IMR-90 (cell line): ENCODE measurements at regions not wholly inside any gene's neighbourhood (a gene's known extent, or its start where the extent isn't known, plus 50 kb on each side); places are given as distances from the start of the nearest gene placed in this dataset.

Experiments
- ATAC-seq: fragments of 200-7000 bp; cut with Tn5 transposase; 2 replicates; pipeline ENCODE4 v1.9.1; 2020; ENCODE audit warnings: low read depth, mild to moderate bottlenecking, moderate library complexity
- BruUV-seq: library from RNA; stranded (reverse); fragments of 400-500 nt; replicated peaks from 2 replicates; lab custom pipeline; 2021; lab: Mats Ljungman, UMichigan
- CTCF ChIA-PET: fragments of 300-600 bp; formaldehyde crosslinking; extraction: SDS; loops from one replicate; lab custom pipeline; 2021; ENCODE audit warnings: antibody characterized with exemption; lab: Yijun Ruan, JAX
- POLR2A ChIA-PET: fragments of 300-600 bp; sonication (Branson Sonifier 250); formaldehyde crosslinking; loops from one replicate; lab custom pipeline; 2022; ENCODE audit warnings: antibody characterized with exemption; ENCODE audit not compliant: unreplicated experiment; lab: Charles Lee
- DNase-seq: peaks from one replicate; pipeline ENCODE4 v3.0.0; 2013
- H2AFZ ChIP-seq: replicated peaks from 2 replicates; pipeline ENCODE3; 2013; ENCODE audit warnings: low read length, mild to moderate bottlenecking; ENCODE audit not compliant: poor library complexity
- H2AK5ac ChIP-seq: 2 replicates; pipeline ENCODE4 v1.6.1; 2013; ENCODE audit warnings: low read depth, low read length, inconsistent platforms
- H2AK9ac ChIP-seq: replicated peaks from 2 replicates; pipeline ENCODE3; 2013; ENCODE audit warnings: mild to moderate bottlenecking, low read depth, low read length, moderate library complexity; ENCODE audit not compliant: poor library complexity
- H2BK120ac ChIP-seq: 2 replicates; pipeline ENCODE4 v1.6.1; 2013; ENCODE audit warnings: low read depth, low read length, inconsistent platforms
- H2BK15ac ChIP-seq: 3 replicates; pipeline ENCODE4 v1.6.1; 2013; ENCODE audit warnings: low read depth, low read length, inconsistent platforms
- H2BK20ac ChIP-seq: 2 replicates; pipeline ENCODE4 v1.6.1; 2013; ENCODE audit warnings: low read depth, mild to moderate bottlenecking, inconsistent platforms, low read length, moderate library complexity
- H2BK5ac ChIP-seq: 2 replicates; pipeline ENCODE4 v1.6.1; 2013; ENCODE audit warnings: mild to moderate bottlenecking, low read depth, low read length, inconsistent platforms; ENCODE audit not compliant: poor library complexity, severe bottlenecking
- H3K14ac ChIP-seq: replicated peaks from 2 replicates; pipeline ENCODE4 v1.6.1; 2013; ENCODE audit warnings: low read depth, low read length, inconsistent platforms
- H3K18ac ChIP-seq: 2 replicates; pipeline ENCODE4 v1.6.1; 2013; ENCODE audit warnings: low read depth, low read length, control low read depth
- H3K23ac ChIP-seq: 2 replicates; pipeline ENCODE4 v1.6.1; 2013; ENCODE audit warnings: low read depth, low read length, inconsistent platforms
- H3K27ac ChIP-seq: 2 replicates; pipeline ENCODE4 v1.5.1; 2013; ENCODE audit warnings: mild to moderate bottlenecking, control low read depth, low read length; ENCODE audit not compliant: insufficient read depth
- H3K27me3 ChIP-seq: 2 replicates; pipeline ENCODE4 v1.6.1; 2013; ENCODE audit warnings: low read length; ENCODE audit not compliant: control insufficient read depth, insufficient read depth
- H3K36me3 ChIP-seq: 2 replicates; pipeline ENCODE4 v1.6.1; 2013; ENCODE audit warnings: low read length, mixed read lengths; ENCODE audit not compliant: control insufficient read depth, insufficient read depth
- H3K4ac ChIP-seq: 2 replicates; pipeline ENCODE4 v1.6.1; 2013; ENCODE audit warnings: low read depth, low read length, inconsistent platforms
- H3K4me1 ChIP-seq: 2 replicates; pipeline ENCODE4 v1.6.1; 2013; ENCODE audit warnings: low read length, mixed read lengths; ENCODE audit not compliant: control insufficient read depth, insufficient read depth
- H3K4me2 ChIP-seq: 2 replicates; pipeline ENCODE4 v1.6.1; 2013; ENCODE audit warnings: low read depth, mild to moderate bottlenecking, control low read depth, low read length, moderate library complexity
- H3K4me3 ChIP-seq: 2 replicates; pipeline ENCODE4 v1.5.1; 2013; ENCODE audit warnings: low read depth, mild to moderate bottlenecking, control low read depth, low read length, moderate library complexity; ENCODE audit not compliant: insufficient read depth
- H3K56ac ChIP-seq: 2 replicates; pipeline ENCODE4 v1.6.1; 2013; ENCODE audit warnings: low read length, inconsistent platforms; ENCODE audit not compliant: insufficient read depth; ENCODE audit errors: extremely low read depth
- H3K79me1 ChIP-seq, 2 experiments: 2 replicates each; pipeline ENCODE4 v1.6.1; 2013; ENCODE audit warnings: low read length in 2 of 2, inconsistent platforms in 1 of 2, low read depth in 1 of 2
- H3K9ac ChIP-seq: 2 replicates; pipeline ENCODE4 v1.6.1; 2013; ENCODE audit warnings: low read depth, low read length, control low read depth
- H3K9me1 ChIP-seq: 2 replicates; pipeline ENCODE4 v1.6.1; 2013; ENCODE audit warnings: low read length, inconsistent platforms; ENCODE audit not compliant: insufficient read depth
- H3K9me3 ChIP-seq: 2 replicates; pipeline ENCODE4 v1.6.1; 2013; ENCODE audit warnings: low read length; ENCODE audit not compliant: control insufficient read depth, insufficient read depth
- H4K20me1 ChIP-seq: 2 replicates; pipeline ENCODE4 v1.6.1; 2013; ENCODE audit warnings: low read length, inconsistent platforms; ENCODE audit not compliant: insufficient read depth
- H4K5ac ChIP-seq: 2 replicates; pipeline ENCODE4 v1.6.1; 2013; ENCODE audit warnings: mild to moderate bottlenecking, low read depth, low read length, control low read depth
- H4K8ac ChIP-seq, 2 experiments: 2 replicates each; pipeline ENCODE4 v1.6.1; 2013; ENCODE audit warnings: low read depth in 2 of 2, low read length in 2 of 2, control low read depth in 1 of 2, inconsistent platforms in 1 of 2
- H4K91ac ChIP-seq: 2 replicates; pipeline ENCODE4 v1.6.1; 2013; ENCODE audit warnings: low read depth, low read length, inconsistent platforms; ENCODE audit not compliant: insufficient read depth
- BHLHE40 ChIP-seq: fragments of 150-350 bp; IDR thresholded peaks from 2 replicates; pipeline ENCODE4 v1.6.1; 2016; ENCODE audit warnings: mild to moderate bottlenecking, low read depth, low read length
- CEBPB ChIP-seq: IDR thresholded peaks from 2 replicates; pipeline ENCODE4 v1.6.1; 2012; ENCODE audit warnings: low read depth, low read length, improper control_type of control experiment
- CHD1 ChIP-seq: IDR thresholded peaks from 2 replicates; pipeline ENCODE4 v1.6.1; 2012; ENCODE audit warnings: low read depth, low read length, improper control_type of control experiment
- ELK1 ChIP-seq: fragments of 150-350 bp; IDR thresholded peaks from 2 replicates; pipeline ENCODE4 v1.6.1; 2016; ENCODE audit warnings: low read depth, mild to moderate bottlenecking, low read length, moderate library complexity, borderline replicate concordance
- FOS ChIP-seq: fragments of 150-350 bp; IDR thresholded peaks from 2 replicates; pipeline ENCODE4 v1.6.1; 2016; ENCODE audit warnings: low read depth, low read length
- MAFK ChIP-seq: IDR thresholded peaks from 2 replicates; pipeline ENCODE4 v1.6.1; 2012; ENCODE audit warnings: low read depth, low read length, improper control_type of control experiment
- MAZ ChIP-seq: IDR thresholded peaks from 2 replicates; pipeline ENCODE4 v1.6.1; 2012; ENCODE audit warnings: low read depth, mild to moderate bottlenecking, low read length, improper control_type of control experiment, moderate library complexity, borderline replicate concordance
- MXI1 ChIP-seq: IDR thresholded peaks from 2 replicates; pipeline ENCODE4 v1.6.1; 2012; ENCODE audit warnings: low read depth, mild to moderate bottlenecking, low read length, moderate library complexity, borderline replicate concordance
- NFE2L2 ChIP-seq: fragments of 150-350 bp; IDR thresholded peaks from 2 replicates; pipeline ENCODE4 v1.6.1; 2016; ENCODE audit warnings: low read depth, mild to moderate bottlenecking, low read length
- POLR2A ChIP-seq: IDR thresholded peaks from 2 replicates; pipeline ENCODE4 v1.6.1; 2012; ENCODE audit warnings: mild to moderate bottlenecking, low read depth, low read length
- RAD21 ChIP-seq: IDR thresholded peaks from 2 replicates; pipeline ENCODE4 v1.6.1; 2012; ENCODE audit warnings: low read length, improper control_type of control experiment
- RCOR1 ChIP-seq: IDR thresholded peaks from 2 replicates; pipeline ENCODE4 v1.6.1; 2012; ENCODE audit warnings: mild to moderate bottlenecking, low read length, improper control_type of control experiment; ENCODE audit not compliant: insufficient replicate concordance
- RFX5 ChIP-seq: IDR thresholded peaks from 2 replicates; pipeline ENCODE4 v1.8.0; 2012; ENCODE audit warnings: low read depth, mild to moderate bottlenecking, low read length, moderate library complexity
- SMC3 ChIP-seq: fragments of 150-350 bp; IDR thresholded peaks from 2 replicates; pipeline ENCODE4 v1.6.1; 2016; ENCODE audit warnings: low read depth, mild to moderate bottlenecking, antibody characterized with exemption, low read length, moderate library complexity
- USF2 ChIP-seq: fragments of 150-350 bp; IDR thresholded peaks from 2 replicates; pipeline ENCODE4 v1.6.1; 2017; ENCODE audit warnings: mild to moderate bottlenecking, antibody characterized with exemption, low read length, low read depth
- WGBS, 2 experiments: methylation state at CpG; one replicate each; pipeline versions ENCODE4 v1.1.5 to v1.1.7; 2013; ENCODE audit warnings: missing lambda C conversion rate in 2 of 2; ENCODE audit not compliant: insufficient read length in 1 of 2; ENCODE audit errors: extremely low coverage in 2 of 2; 5-methylcytosine and 5-hydroxymethylcytosine counted together
- dilution Hi-C: fragments of 300-500 bp; cut with HindIII; formaldehyde crosslinking; loops from one replicate; pipeline ENCODE4 v1.14.3; 2018; ENCODE audit warnings: low sequenced_read_pairs; ENCODE audit not compliant: unreplicated experiment
- in situ Hi-C: fragments of 300-500 bp; cut with MboI; formaldehyde crosslinking; loops from 3 replicates; pipeline ENCODE4 v1.14.3; 2019; ENCODE audit warnings: low sequenced_read_pairs, inconsistent platforms, mixed read lengths
- intact Hi-C: fragments of 100-400 bp; cut with micrococcal nuclease; formaldehyde crosslinking; loops from 2 replicates; pipeline ENCODE4 v1.10.0; 2022
- TF ChIP-seq, protein P1 (sequence below): conservative IDR thresholded peaks from 2 replicates; pipeline ENCODE4 v1.5.1; 2012; ENCODE audit warnings: mild to moderate bottlenecking, low read depth, low read length, improper control_type of control experiment

GRCh38 chr2:7945026-7945425 is 736.8 kb upstream of the ID2 start:
- intact Hi-C loops (no loop called here), in situ Hi-C loops (no loop called here), dilution Hi-C loops (no loop called here)
- Histone ChIP-seq H2BK5ac (no peak overlapping the region), H3K14ac (no peak overlapping the region), H4K20me1 (no peaks in the 10 kb centered on the region), H2BK120ac (no peak overlapping the region), H4K91ac (no peak overlapping the region), H3K4me1 (no peaks in the 10 kb centered on the region), H3K4me2 (no peak overlapping the region), H2AK5ac (no peak overlapping the region), H4K8ac (no peak overlapping the region), H2BK20ac (no peak overlapping the region), H3K56ac (no peak overlapping the region), H3K9me3 (no peaks in the 10 kb centered on the region), H2AFZ (no peak overlapping the region), H3K4me3 (no peak overlapping the region), H3K27me3 (peaks cover 6% of the 10 kb centered on the region), H3K27ac (no peak overlapping the region), H3K4ac (no peak overlapping the region), H2AK9ac (no peak overlapping the region), H3K9ac (no peak overlapping the region), H3K18ac (no peak overlapping the region), H3K9me1 (no peaks in the 10 kb centered on the region), H2BK15ac (no peak overlapping the region), H3K36me3 (no peaks in the 10 kb centered on the region), H3K23ac (no peak overlapping the region), H3K79me1 (no peaks in the 10 kb centered on the region), H4K5ac (no peak overlapping the region)
- no peak for ATAC-seq
- ChIA-PET CTCF (no interaction called here), POLR2A (no interaction called here)
- no peak for DNase-seq
- TF ChIP-seq CEBPB (no peak), FOS (no peak), NFE2L2 (no peak), BHLHE40 (no peak), RFX5 (no peak), SMC3 (no peak), MXI1 (no peak), RAD21 (no peak), RCOR1 (no peak), POLR2A (no peak), MAFK (no peak), ELK1 (no peak), MAZ (no peak), USF2 (no peak), CHD1 (no peak)
- TF ChIP-seq, protein P1, sequence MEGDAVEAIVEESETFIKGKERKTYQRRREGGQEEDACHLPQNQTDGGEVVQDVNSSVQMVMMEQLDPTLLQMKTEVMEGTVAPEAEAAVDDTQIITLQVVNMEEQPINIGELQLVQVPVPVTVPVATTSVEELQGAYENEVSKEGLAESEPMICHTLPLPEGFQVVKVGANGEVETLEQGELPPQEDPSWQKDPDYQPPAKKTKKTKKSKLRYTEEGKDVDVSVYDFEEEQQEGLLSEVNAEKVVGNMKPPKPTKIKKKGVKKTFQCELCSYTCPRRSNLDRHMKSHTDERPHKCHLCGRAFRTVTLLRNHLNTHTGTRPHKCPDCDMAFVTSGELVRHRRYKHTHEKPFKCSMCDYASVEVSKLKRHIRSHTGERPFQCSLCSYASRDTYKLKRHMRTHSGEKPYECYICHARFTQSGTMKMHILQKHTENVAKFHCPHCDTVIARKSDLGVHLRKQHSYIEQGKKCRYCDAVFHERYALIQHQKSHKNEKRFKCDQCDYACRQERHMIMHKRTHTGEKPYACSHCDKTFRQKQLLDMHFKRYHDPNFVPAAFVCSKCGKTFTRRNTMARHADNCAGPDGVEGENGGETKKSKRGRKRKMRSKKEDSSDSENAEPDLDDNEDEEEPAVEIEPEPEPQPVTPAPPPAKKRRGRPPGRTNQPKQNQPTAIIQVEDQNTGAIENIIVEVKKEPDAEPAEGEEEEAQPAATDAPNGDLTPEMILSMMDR: no peak
- no CpG with 5 or more reads among the region's 1 CpG for WGBS, 2 experiments
- BruUV-seq: no TSS peak
